Smooth muscle cell (in vitro differentiated cells): ENCODE measurements at regions not wholly inside any gene's neighbourhood (a gene's known extent, or its start where the extent isn't known, plus 50 kb on each side); places are given as distances from the start of the nearest gene placed in this dataset.

Experiments used
- DNase-seq: peaks from one replicate; lab custom pipeline; 2025; ENCODE audit not compliant: unreplicated experiment; lab: John Stamatoyannopoulos, UW
- H2AFZ ChIP-seq: fragments of 200-600 bp; sonication (generic); 2 replicates; pipeline ENCODE4 v1.6.0; 2016; ENCODE audit warnings: antibody characterized with exemption, low read depth, mild to moderate bottlenecking
- H3F3A ChIP-seq: fragments of 200-600 bp; sonication (generic); 2 replicates; pipeline ENCODE4 v1.6.0; 2017; ENCODE audit warnings: antibody characterized with exemption, low read depth
- H3K27ac ChIP-seq: fragments of 200-600 bp; sonication (generic); 2 replicates; pipeline ENCODE4 v1.5.1; 2016; ENCODE audit warnings: low read depth, mild to moderate bottlenecking
- H3K27me3 ChIP-seq: fragments of 200-600 bp; sonication (generic); 2 replicates; pipeline ENCODE4 v1.6.1; 2016; ENCODE audit warnings: low read depth, mild to moderate bottlenecking
- H3K36me3 ChIP-seq: fragments of 200-600 bp; sonication (generic); 2 replicates; pipeline ENCODE4 v1.5.1; 2016; ENCODE audit warnings: low read depth
- H3K4me1 ChIP-seq: fragments of 200-600 bp; sonication (generic); 2 replicates; pipeline ENCODE4 v1.5.1; 2016; ENCODE audit warnings: low read depth
- H3K4me2 ChIP-seq: fragments of 200-600 bp; sonication (generic); 2 replicates; pipeline ENCODE4 v1.6.0; 2016; ENCODE audit warnings: mild to moderate bottlenecking
- H3K4me3 ChIP-seq: fragments of 200-600 bp; sonication (generic); 2 replicates; pipeline ENCODE4 v1.5.1; 2016; ENCODE audit warnings: mild to moderate bottlenecking
- H3K79me2 ChIP-seq: fragments of 200-600 bp; sonication (generic); 2 replicates; pipeline ENCODE4 v1.6.0; 2016; ENCODE audit warnings: low read depth, mild to moderate bottlenecking
- H3K9ac ChIP-seq: fragments of 200-600 bp; sonication (generic); 2 replicates; pipeline ENCODE4 v1.6.0; 2016; ENCODE audit warnings: low read depth
- H3K9me3 ChIP-seq: fragments of 200-600 bp; sonication (generic); replicated peaks from 2 replicates; pipeline ENCODE4 v1.5.1; 2016; ENCODE audit warnings: low read depth
- H4K20me1 ChIP-seq: fragments of 200-600 bp; sonication (generic); 2 replicates; pipeline ENCODE4 v1.6.0; 2016; ENCODE audit warnings: low read depth
- CTCF ChIP-seq: fragments of 200-600 bp; sonication (generic); IDR thresholded peaks from 2 replicates; pipeline ENCODE4 v1.5.1; 2017; ENCODE audit warnings: borderline replicate concordance, mild to moderate bottlenecking, antibody characterized with exemption; ENCODE audit not compliant: insufficient read depth, poor library complexity, severe bottlenecking
- WGBS: methylation state at CpG from one replicate; pipeline ENCODE4 v1.1.7; 2016; ENCODE audit warnings: low lambda C conversion rate; 5-methylcytosine and 5-hydroxymethylcytosine counted together

DNA sequence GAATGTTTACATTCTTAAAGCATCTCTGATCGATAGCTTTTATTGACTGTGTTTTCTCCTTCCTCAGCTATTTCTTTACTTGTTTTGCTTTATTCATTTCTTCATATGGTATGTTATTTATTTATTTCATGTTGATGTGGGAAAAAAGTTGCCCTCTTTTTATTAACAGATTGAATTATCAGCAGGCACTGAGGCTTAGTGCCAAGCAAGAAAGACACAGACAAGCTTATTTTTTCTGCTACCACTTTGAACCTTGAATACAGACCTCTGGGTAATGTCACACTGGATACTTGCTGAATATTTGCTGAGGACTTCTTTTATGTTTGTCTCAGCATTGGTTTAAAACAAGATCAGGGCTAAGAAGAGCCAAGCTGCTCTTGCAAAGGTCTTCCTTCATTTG is 162.0 kb upstream of the CNTN6 start:
- H3K4me1 ChIP-seq: no peaks in the 10 kb centered on the region

DNA sequence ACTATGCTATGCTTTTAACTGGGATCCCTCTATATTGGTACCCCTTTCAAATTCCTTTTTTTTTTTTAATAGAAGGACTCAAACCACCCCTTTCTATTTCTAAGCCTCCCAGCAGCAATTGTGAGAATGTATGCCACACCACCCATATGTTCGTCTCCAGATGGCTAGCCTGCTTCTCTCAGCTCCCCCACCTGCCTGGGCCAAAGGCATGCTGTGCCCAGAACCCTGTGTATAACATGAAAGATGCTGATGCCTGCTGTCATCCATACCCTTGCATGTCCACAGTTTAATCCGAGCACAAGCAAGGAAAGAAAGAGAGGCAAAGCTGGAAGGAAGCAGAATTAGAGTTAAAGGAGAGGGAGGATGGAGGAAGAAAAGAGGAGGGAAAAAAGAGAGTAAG is 159.5 kb upstream of the CNTN6 start:
- DNase-seq: no peak
- no peaks in the 10 kb centered on the region for H4K20me1 ChIP-seq
- no peak overlapping the region for H3K9ac ChIP-seq
- H3K4me3 ChIP-seq: no peak overlapping the region
- WGBS: 74% methylated on average over 2 of the region's 2 CpGs
- H3K27ac ChIP-seq: no peak overlapping the region
- H3K79me2 ChIP-seq: no peaks in the 10 kb centered on the region
- TF ChIP-seq CTCF: no peak
- H3K4me2 ChIP-seq: no peak overlapping the region
- no peaks in the 10 kb centered on the region for H3K9me3 ChIP-seq
- no peaks in the 10 kb centered on the region for H3F3A ChIP-seq
- H3K4me1 ChIP-seq: no peaks in the 10 kb centered on the region
- H3K27me3 ChIP-seq: no peaks in the 10 kb centered on the region
- H3K36me3 ChIP-seq: no peaks in the 10 kb centered on the region
- H2AFZ ChIP-seq: no peak overlapping the region

More for the DNA sequence above, 162.0 kb upstream of the CNTN6 start:
- no peak overlapping the region for H3K4me3 ChIP-seq
- H4K20me1 ChIP-seq: no peaks in the 10 kb centered on the region
- no peaks in the 10 kb centered on the region for H3K9me3 ChIP-seq
- no peak overlapping the region for H3K27ac ChIP-seq
- no peak for DNase-seq
- H3F3A ChIP-seq: no peaks in the 10 kb centered on the region
- H3K9ac ChIP-seq: no peak overlapping the region
- no peak overlapping the region for H3K4me2 ChIP-seq
- H2AFZ ChIP-seq: no peak overlapping the region
- H3K36me3 ChIP-seq: no peaks in the 10 kb centered on the region
- 97% methylated on average over 1 of the region's 1 CpG for WGBS
- no peaks in the 10 kb centered on the region for H3K79me2 ChIP-seq
- no peaks in the 10 kb centered on the region for H3K27me3 ChIP-seq
- TF ChIP-seq CTCF: no peak

GRCh38 chr3:944786-945185 is 148.0 kb upstream of the CNTN6 start:
- no peaks in the 10 kb centered on the region for H3K27me3 ChIP-seq
- H3K9ac ChIP-seq: no peak overlapping the region
- WGBS: 79% methylated on average over 1 of the region's 1 CpG
- no peaks in the 10 kb centered on the region for H4K20me1 ChIP-seq
- H3K4me1 ChIP-seq: no peaks in the 10 kb centered on the region
- no peak overlapping the region for H3K27ac ChIP-seq
- TF ChIP-seq CTCF: no peak
- H2AFZ ChIP-seq: no peak overlapping the region
- no peaks in the 10 kb centered on the region for H3K9me3 ChIP-seq
- H3K4me3 ChIP-seq: no peak overlapping the region
- no peaks in the 10 kb centered on the region for H3K36me3 ChIP-seq
- no peak for DNase-seq
- H3K4me2 ChIP-seq: no peak overlapping the region
- no peaks in the 10 kb centered on the region for H3K79me2 ChIP-seq
- no peaks in the 10 kb centered on the region for H3F3A ChIP-seq

DNA sequence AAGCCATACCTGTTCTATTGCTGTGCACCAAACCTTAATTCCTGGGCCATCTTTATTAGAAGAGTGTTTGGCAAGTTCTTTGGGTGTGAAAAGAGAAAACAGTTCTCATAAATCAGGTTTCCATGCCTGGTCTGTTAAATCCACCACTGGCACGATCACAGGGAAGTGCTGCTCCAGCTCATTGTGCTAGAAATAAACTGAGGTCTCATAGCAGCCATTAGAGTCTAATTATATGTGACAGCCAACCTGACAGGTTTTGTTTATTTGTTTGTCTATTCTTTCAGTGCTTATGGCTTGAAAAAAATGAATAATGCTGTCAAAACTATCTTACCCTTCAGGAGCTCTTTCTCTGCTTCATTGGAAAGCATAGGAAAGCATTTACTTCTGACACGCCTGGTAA is 147.1 kb upstream of the CNTN6 start:
- DNase-seq: no peak
- Histone ChIP-seq H3F3A (no peaks in the 10 kb centered on the region), H3K9me3 (no peaks in the 10 kb centered on the region)

More for the DNA sequence above, 147.1 kb upstream of the CNTN6 start:
- Histone ChIP-seq H2AFZ (no peak overlapping the region), H3K9ac (no peak overlapping the region), H3K27ac (no peak overlapping the region), H3K4me3 (no peak overlapping the region), H3K36me3 (no peaks in the 10 kb centered on the region), H3K27me3 (no peaks in the 10 kb centered on the region), H3K79me2 (no peaks in the 10 kb centered on the region), H4K20me1 (no peaks in the 10 kb centered on the region), H3K4me2 (no peak overlapping the region), H3K4me1 (no peaks in the 10 kb centered on the region)
- TF ChIP-seq CTCF: no peak
- 82% methylated on average over 2 of the region's 2 CpGs for WGBS
